Breast epithelium (tissue), 4 donors: ENCODE measurements at regions not wholly inside any gene's neighbourhood (a gene's known extent, or its start where the extent isn't known, plus 50 kb on each side); places are given as distances from the start of the nearest gene placed in this dataset.

Experiments
- DNase-seq, 2 donors: peaks; one replicate each; pipeline ENCODE4 v3.0.0-alpha.2; 2019; ENCODE audit warnings: low spot score in 2 of 2
- H3K27ac ChIP-seq, 2 donors: fragments of 200-600 bp; sonication (generic) in 1 of 2; one replicate each; pipeline ENCODE4 v1.5.1; 2016 to 2019; ENCODE audit warnings: mild to moderate bottlenecking in 1 of 2
- H3K27me3 ChIP-seq, 2 donors: fragments of 200-600 bp; sonication (generic) in 1 of 2; one replicate each; pipeline versions ENCODE4 v1.5.1 to v1.6.0; 2017 to 2019; ENCODE audit warnings: control low read depth in 1 of 2, mild to moderate bottlenecking in 1 of 2
- H3K36me3 ChIP-seq: fragments of 200-600 bp; one replicate; pipeline ENCODE4 v1.5.1; 2019
- H3K4me1 ChIP-seq, 2 donors: fragments of 200-600 bp; sonication (generic); one replicate each; pipeline ENCODE4 v1.5.1; 2016 to 2019; ENCODE audit warnings: control low read depth in 1 of 2
- H3K4me3 ChIP-seq, 3 donors: fragments of 200-600 bp; sonication (generic); 1 replicate in 2 of 3; 2 replicates in 1 of 3; pipeline ENCODE4 v1.5.1; 2016 to 2019; ENCODE audit warnings: mild to moderate bottlenecking in 3 of 3, moderate library complexity in 2 of 3
- H3K9me3 ChIP-seq, 2 donors: fragments of 200-600 bp; sonication (generic) in 1 of 2; one replicate each; pipeline ENCODE4 v1.5.1; 2016 to 2019; ENCODE audit warnings: control low read depth in 1 of 2
- POLR2A ChIP-seq: fragments of 450-650 bp; IDR thresholded peaks from one replicate; pipeline ENCODE4 v1.6.1; 2016; ENCODE audit warnings: antibody characterized with exemption, mild to moderate bottlenecking, moderate library complexity
- POLR2AphosphoS5 ChIP-seq, 3 donors: sonication (generic); formaldehyde crosslinking; IDR thresholded peaks; one replicate each; pipeline ENCODE4 v1.6.1; 2017; ENCODE audit warnings: antibody characterized with exemption in 3 of 3
- intact Hi-C: fragments of 100-400 bp; cut with DNase I; formaldehyde crosslinking; loops from one replicate; pipeline ENCODE4 v1.15.1; 2023; ENCODE audit warnings: low total_unique reads
- TF ChIP-seq, protein P1 (sequence below), 3 donors: fragments of 450-650 bp; IDR thresholded peaks; one replicate each; pipeline ENCODE4 v1.5.1; 2016 to 2017; ENCODE audit warnings: antibody characterized with exemption in 3 of 3, mild to moderate bottlenecking in 3 of 3, moderate library complexity in 3 of 3

- Histone ChIP-seq H3K4me3 (no peak overlapping the region), H3K27ac (no peak overlapping the region), H3K4me1 (no peaks in the 10 kb centered on the region), H3K36me3 (no peaks in the 10 kb centered on the region), H3K9me3 (no peaks in the 10 kb centered on the region), H3K27me3 (no peaks in the 10 kb centered on the region)
- TF ChIP-seq, protein P1, sequence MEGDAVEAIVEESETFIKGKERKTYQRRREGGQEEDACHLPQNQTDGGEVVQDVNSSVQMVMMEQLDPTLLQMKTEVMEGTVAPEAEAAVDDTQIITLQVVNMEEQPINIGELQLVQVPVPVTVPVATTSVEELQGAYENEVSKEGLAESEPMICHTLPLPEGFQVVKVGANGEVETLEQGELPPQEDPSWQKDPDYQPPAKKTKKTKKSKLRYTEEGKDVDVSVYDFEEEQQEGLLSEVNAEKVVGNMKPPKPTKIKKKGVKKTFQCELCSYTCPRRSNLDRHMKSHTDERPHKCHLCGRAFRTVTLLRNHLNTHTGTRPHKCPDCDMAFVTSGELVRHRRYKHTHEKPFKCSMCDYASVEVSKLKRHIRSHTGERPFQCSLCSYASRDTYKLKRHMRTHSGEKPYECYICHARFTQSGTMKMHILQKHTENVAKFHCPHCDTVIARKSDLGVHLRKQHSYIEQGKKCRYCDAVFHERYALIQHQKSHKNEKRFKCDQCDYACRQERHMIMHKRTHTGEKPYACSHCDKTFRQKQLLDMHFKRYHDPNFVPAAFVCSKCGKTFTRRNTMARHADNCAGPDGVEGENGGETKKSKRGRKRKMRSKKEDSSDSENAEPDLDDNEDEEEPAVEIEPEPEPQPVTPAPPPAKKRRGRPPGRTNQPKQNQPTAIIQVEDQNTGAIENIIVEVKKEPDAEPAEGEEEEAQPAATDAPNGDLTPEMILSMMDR (IDR thresholded peaks at IDR 0.05), result no peak
- TF ChIP-seq POLR2AphosphoS5 (IDR thresholded peaks at IDR 0.05), result no peak
- TF ChIP-seq POLR2A, result no peak
- no peak for DNase-seq
- intact Hi-C loops, result no loop called here
These were observed 1075.1 kb upstream of the EPHA7 start for GRCh38 chr6:94494500-94494899.

DNA sequence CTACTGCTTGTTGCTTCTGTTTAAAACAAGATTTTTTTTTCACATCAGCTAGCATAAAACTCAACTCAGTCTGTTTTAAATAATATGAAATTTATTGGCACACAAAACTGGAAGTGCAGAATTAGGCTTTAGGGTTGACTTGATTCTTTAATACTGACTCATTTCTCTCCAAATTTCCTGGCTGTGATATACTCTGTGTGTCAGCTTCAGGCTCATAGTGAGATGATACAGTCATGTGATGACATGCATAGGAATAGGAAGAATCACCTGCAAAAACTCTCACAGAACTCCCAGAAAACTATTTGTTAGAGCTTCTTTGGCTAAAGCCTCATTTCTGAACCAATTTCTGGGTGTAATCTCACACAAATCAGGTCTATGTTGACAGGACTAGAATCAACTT, 1068.0 kb upstream of the EPHA7 start:
- Histone ChIP-seq H3K9me3 (no peaks in the 10 kb centered on the region), H3K36me3 (no peaks in the 10 kb centered on the region), H3K4me1 (no peaks in the 10 kb centered on the region), H3K27me3 (no peaks in the 10 kb centered on the region), H3K4me3 (no peak overlapping the region), H3K27ac (no peak overlapping the region)
- DNase-seq, result no peak
- intact Hi-C loops, result no loop called here
- TF ChIP-seq POLR2A (no peak), POLR2AphosphoS5 (IDR thresholded peaks at IDR 0.05) (no peak)
- TF ChIP-seq, protein P1 (IDR thresholded peaks at IDR 0.05), result no peak

GRCh38 chr6:94478133-94479005, 1059.0 kb upstream of the EPHA7 start:
- Histone ChIP-seq H3K36me3 (no peaks in the 10 kb centered on the region), H3K27me3 (no peaks in the 10 kb centered on the region), H3K9me3 (peaks cover 0 to 8% of the 10 kb centered on the region in 2 donors), H3K4me1 (no peaks in the 10 kb centered on the region), H3K27ac (no peak overlapping the region), H3K4me3 (no peak overlapping the region)
- intact Hi-C loops, result no loop called here
- DNase-seq, result no peak
- TF ChIP-seq, protein P1 (IDR thresholded peaks at IDR 0.05), result no peak
- no peak for TF ChIP-seq POLR2A
- no peak for TF ChIP-seq POLR2AphosphoS5 (IDR thresholded peaks at IDR 0.05)

GRCh38 chr6:94468830-94469229, 1049.5 kb upstream of the EPHA7 start:
- Histone ChIP-seq H3K9me3 (no peaks in the 10 kb centered on the region), H3K27me3 (no peaks in the 10 kb centered on the region), H3K36me3 (no peaks in the 10 kb centered on the region), H3K4me3 (no peak overlapping the region), H3K27ac (no peak overlapping the region), H3K4me1 (no peaks in the 10 kb centered on the region)
- no peak for TF ChIP-seq POLR2A
- no peak for TF ChIP-seq POLR2AphosphoS5 (IDR thresholded peaks at IDR 0.05)
- TF ChIP-seq, protein P1 (IDR thresholded peaks at IDR 0.05), result no peak
- no peak for DNase-seq
- intact Hi-C loops, result no loop called here

GRCh38 chr6:94464018-94464510, 1044.7 kb upstream of the EPHA7 start:
- Histone ChIP-seq H3K27ac (no peak overlapping the region), H3K4me3 (no peak overlapping the region), H3K4me1 (no peaks in the 10 kb centered on the region), H3K9me3 (no peaks in the 10 kb centered on the region), H3K27me3 (no peaks in the 10 kb centered on the region), H3K36me3 (no peaks in the 10 kb centered on the region)
- DNase-seq, result no peak
- intact Hi-C loops, result no loop called here
- TF ChIP-seq POLR2A (no peak), POLR2AphosphoS5 (IDR thresholded peaks at IDR 0.05) (no peak)
- TF ChIP-seq, protein P1 (IDR thresholded peaks at IDR 0.05), result no peak
